Thyroid gland (tissue), 4 donors: ENCODE measurements at regions not wholly inside any gene's neighbourhood (a gene's known extent, or its start where the extent isn't known, plus 50 kb on each side); places are given as distances from the start of the nearest gene placed in this dataset.

Source experiments
- CTCF ChIP-seq, 6 experiments: fragments of 200-600 bp in 3 of 6; fragments of 450-650 bp in 3 of 6; sonication (generic) in 3 of 6; IDR thresholded peaks; one replicate each; pipeline ENCODE4 v1.5.1; 2016 to 2019; ENCODE audit warnings: antibody characterized with exemption in 6 of 6, mild to moderate bottlenecking in 2 of 6, inconsistent platforms in 1 of 6, moderate library complexity in 1 of 6
- POLR2A ChIP-seq, 2 donors: fragments of 450-650 bp; IDR thresholded peaks; one replicate each; pipeline ENCODE4 v1.6.1; 2017; ENCODE audit warnings: antibody characterized with exemption in 2 of 2, mild to moderate bottlenecking in 2 of 2, moderate library complexity in 1 of 2

DNA sequence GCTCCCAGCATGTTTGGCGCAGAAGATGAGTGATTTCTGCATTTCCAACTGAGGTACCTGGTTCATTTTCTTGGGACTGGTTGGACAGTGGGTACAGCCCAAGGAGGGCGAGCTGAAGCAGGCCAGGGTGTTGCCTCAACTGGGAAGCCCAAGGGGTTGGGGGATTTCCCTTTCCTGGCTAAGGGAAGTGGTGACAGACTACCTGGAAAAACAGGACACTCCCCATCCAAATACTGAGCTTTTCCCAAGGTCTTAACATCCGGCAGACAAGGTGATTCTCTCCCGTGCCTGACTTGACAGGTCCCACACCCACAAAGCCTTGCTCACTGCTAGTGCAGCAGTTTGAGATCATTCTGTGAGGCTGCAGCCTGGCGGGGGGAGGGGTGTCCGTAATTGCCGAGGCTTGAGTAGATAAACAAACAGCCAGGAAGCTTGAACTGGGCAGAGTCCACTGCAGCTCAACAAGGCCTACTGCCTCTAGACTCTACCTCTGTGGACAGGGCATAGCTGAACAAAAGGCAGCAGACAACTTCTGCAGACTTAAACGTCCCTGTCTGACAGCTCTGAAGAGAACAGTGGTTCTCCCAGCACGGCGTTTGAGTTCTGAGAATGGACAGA is 307.7 kb upstream of the ARSJ start:
- TF ChIP-seq CTCF (IDR thresholded peaks at IDR 0.05) (no peak), POLR2A (IDR thresholded peaks at IDR 0.05) (no peak)
